HepG2 (cell line): ENCODE measurements at regions not wholly inside any gene's neighbourhood (a gene's known extent, or its start where the extent isn't known, plus 50 kb on each side); places are given as distances from the start of the nearest gene placed in this dataset.

Experiments used
- CTCF ChIP-seq: sonication (generic); formaldehyde crosslinking; IDR thresholded peaks from 2 replicates; pipeline ENCODE4 v1.5.0; 2020; ENCODE audit warnings: mild to moderate bottlenecking, missing genetic modification reagents, moderate library complexity
- POLR2A ChIP-seq, 2 experiments: IDR thresholded peaks; 2 replicates each; pipeline ENCODE4 v1.6.1; 2011; ENCODE audit warnings: low read depth in 2 of 2, low read length in 2 of 2, mild to moderate bottlenecking in 1 of 2, moderate library complexity in 1 of 2; ENCODE audit not compliant: insufficient read depth in 1 of 2
- YEATS4 ChIP-seq: sonication (generic); formaldehyde crosslinking; IDR thresholded peaks from 2 replicates; pipeline ENCODE4 v1.4.0; 2020; ENCODE audit warnings: missing genetic modification reagents, borderline replicate concordance
- ZNF383 ChIP-seq: sonication (generic); formaldehyde crosslinking; IDR thresholded peaks from 2 replicates; pipeline ENCODE4 v1.4.0; 2020; ENCODE audit warnings: missing genetic modification reagents, mild to moderate bottlenecking, borderline replicate concordance

- TF ChIP-seq CTCF (CRISPR knock-in tag) = no peak
- TF ChIP-seq ZNF383 = no peak
- TF ChIP-seq YEATS4 (CRISPR knock-in tag) = no peak
- TF ChIP-seq POLR2A (IDR thresholded peaks at IDR 0.05; ENCODE audit: insufficient read depth in 1 of 2, low read depth in 2 of 2, low read length in 2 of 2) = no peak
Observed at GRCh38 chr3:76061654-76062053, 276.3 kb upstream of the ZNF717 start.
